ENCODE measurements at regions not wholly inside any gene's neighbourhood (a gene's known extent, or its start where the extent isn't known, plus 50 kb on each side); places are given as distances from the start of the nearest gene placed in this dataset.
"Not testable (repeated sequence)": the region's sequence is repeated elsewhere in the genome, so short reads cannot be mapped to it uniquely, and the experiment has no call there.

DNA sequence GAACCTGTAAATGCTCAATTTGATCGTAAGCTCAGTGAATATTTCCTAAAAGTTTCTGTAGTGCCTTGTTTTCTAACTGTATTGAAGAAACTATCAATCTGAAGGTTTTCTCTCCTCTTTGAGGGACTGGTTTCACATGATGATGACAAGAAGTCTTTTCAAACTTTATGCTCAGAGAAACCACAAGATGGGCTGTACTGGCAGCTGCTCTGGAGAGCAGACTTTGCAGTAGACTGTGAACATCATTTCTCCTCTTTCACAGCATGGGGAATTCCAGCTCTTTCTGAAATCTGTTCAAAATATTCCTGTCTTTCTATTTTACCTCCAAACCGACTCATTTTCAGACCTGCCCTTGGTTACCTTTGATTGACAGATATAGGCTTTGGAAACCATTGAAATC, 194.4 kb downstream of the IZUMO3 start:
- DNase-seq (ENCODE audit: low spot score): no peak

DNA sequence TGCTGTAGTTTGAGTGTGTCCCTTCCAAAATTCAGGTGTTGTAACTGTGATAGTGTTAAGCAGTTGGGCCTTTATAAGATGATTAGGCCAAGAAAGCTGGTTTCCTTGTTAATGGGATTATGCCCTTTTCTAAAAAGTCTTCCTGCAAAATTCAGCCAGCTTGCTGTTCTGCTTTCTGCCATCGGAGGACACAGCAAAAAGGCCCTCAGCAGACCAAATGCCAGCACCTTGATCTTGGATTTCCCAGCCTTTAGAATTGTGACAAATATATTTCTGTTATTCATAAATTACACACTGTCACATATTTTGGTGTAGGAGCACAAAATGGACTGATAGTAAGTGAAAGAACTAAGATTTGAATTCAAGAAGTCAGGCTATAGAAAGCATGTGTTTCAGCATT, 203.2 kb downstream of the IZUMO3 start:
- no peak for DNase-seq (ENCODE audit: low spot score)

DNA sequence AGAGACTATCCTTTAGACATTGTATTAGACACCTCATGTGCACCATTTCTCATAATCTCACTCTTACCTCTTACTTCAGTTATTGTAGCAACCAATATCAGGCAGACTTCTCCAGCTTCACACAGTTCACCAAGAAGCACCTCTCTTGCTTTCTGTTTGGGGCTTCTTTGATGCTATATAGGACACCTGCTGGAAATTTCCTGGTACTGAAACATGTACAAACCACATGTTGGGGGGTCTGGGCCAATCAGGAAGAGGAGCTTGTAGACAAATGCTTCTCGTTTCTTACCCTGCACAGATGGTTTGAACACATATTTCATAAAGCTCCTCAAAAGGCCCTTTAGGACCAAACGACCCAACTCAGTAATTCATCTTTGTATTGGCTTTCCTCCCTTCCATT, 212.1 kb downstream of the IZUMO3 start:
- no peak for DNase-seq (ENCODE audit: low spot score)

DNA sequence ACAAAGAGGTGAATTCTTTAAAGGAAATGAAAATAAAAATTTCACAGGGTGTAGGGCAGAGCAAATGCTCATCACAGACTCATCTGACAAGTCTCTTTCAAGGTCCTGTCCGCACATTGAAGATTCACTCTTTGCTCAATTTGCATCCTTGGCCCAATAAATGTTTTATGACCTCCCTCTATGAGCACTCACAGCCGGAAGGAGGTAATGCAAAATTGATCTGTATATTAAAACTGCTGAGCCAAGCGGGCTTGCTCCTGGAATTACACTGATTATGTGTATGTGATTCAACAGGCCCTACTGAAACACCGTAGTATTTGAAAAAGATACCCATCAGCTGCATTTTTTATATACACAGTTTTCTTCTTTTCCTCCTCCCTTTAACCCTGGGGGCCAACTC, 246.8 kb downstream of the IZUMO3 start:
- DNase-seq (ENCODE audit: low spot score): no peak

DNA sequence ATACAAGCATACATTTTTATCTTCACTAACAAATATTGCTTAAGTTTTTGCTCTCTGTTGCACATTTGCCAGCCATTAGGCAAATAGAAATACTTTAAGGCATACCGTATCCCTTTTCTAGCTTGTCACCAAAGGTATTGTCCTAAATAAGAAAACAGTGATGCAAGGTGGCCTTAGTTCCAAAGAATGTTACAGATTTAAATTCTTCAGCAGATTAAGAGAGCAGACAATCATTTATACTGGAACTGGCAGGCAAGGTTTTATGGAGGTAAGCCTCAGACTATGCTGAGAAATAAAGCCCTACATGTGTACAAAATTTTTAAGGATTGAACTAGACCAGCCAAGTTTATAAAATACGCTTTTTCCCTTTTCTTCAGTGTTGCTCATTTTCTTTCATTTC, 247.8 kb downstream of the IZUMO3 start:
- no peak for DNase-seq (ENCODE audit: low spot score)

DNA sequence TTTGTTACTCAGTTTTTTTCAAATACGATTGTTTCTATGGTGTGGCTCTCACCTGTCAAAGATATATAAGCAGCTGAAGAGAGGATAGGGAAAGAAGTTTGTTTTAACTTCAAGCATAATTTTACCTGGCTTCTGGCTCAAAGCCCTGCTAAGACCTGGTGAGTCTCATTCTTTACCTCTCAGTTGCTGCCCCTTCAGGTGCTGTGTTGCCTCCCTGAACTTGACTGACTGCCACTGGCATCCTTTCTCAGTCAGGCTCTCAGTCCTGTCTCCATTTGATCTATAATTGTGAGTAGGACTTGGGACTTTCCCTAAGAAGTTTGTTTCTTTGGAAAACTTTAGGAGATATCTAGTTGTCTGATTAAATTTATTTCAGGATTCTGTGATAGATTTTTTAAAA, 249.6 kb downstream of the IZUMO3 start:
- no peak for DNase-seq (ENCODE audit: low spot score)

DNA sequence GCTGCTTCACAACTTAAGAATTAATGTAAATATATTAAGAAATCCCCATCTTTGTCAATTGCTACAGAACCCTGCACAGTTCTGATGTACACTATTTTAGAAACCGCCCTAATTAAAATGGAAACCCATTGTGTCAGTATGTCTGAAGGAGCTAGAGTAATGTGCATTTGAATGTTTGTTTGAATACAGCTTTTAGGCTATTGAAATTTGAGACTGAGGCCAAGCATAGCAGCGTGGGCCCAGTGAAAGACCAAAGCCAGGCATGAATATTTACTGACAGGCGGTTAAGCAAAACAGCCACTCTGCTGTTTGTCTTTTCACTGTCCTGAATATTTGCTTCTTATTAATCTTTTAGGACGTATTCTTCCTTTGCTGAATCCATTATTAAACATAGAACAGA, 252.3 kb downstream of the IZUMO3 start:
- no peak for DNase-seq (ENCODE audit: low spot score)

DNA sequence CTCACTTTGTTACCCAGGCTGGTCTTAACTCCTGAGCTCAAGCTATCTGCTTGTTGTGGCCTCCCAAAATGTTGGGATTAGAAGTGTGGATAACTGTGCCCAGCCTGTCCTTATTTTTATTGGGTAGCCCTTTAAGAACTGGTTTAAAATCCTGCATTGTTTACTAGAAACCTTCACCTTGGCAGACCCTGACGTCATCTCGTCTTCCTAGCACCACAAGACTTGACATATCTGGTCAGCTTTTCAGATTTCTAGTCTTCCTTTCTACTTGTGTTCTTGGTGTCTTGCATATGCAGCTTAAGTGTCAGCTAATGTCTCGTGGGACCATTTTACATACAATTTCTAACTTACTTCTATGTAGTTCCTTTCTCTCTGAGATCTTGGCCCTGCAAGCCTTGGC, 258.9 kb downstream of the IZUMO3 start:
- no peak for DNase-seq (ENCODE audit: low spot score)

DNA sequence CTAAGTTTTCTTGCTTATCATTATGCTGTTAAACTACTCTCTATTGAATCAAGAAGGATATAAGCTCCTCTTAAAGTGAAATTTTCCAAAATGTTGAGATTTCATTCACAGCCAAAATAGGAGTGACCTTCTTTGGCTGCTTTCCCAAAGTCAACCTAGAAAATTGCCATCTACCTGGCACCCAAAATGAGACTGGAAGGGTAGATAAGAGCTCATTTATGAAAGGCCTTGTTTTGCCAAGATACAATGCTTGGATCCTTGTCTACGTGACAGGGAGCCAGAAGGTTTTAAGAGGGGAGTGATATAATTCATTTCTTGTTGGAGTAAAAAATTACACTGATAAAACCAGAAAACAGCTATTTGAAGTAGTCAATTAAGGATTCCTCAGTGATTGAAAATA, 287.1 kb downstream of the IZUMO3 start:
- no peak for DNase-seq (ENCODE audit: low spot score)

DNA sequence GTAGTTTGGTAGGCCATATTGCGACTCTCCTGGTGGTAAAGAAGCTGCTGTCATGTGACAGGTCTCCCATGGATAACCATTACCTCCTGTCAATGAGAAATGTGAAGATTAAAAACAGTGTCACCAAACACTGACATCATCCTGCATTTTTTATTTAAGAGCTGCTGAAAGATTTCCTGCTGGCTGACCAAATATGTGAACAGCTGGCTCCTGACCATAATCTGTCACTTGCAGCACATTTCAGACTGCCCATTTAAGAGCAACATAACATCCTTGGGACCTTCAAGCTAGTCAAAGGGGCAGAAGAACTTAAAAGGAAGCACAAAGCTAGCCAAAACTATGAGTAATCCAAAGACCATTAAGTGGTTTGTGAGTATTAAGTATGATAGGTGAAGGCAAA, 288.0 kb downstream of the IZUMO3 start:
- DNase-seq (ENCODE audit: low spot score): peak; percentile 81

DNA sequence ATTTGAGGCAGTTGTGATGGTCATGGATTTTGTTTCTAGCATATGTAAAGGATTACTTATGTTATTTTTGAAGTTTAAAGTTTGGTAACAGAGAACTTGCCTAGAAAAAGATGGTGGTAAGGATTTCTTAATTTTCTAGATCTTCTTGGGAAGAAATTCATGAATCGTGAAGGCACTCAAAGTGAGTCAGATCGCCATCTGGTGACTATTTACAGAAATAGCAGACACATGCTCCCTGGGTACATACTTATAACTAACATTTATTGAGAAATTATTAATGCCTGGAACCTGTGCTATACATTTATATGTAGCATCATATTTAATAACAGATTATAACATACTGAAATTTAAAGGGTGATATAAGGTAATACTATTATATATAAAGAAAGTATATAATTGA, 299.7 kb downstream of the IZUMO3 start:
- DNase-seq (ENCODE audit: low spot score): peak; percentile 46

DNA sequence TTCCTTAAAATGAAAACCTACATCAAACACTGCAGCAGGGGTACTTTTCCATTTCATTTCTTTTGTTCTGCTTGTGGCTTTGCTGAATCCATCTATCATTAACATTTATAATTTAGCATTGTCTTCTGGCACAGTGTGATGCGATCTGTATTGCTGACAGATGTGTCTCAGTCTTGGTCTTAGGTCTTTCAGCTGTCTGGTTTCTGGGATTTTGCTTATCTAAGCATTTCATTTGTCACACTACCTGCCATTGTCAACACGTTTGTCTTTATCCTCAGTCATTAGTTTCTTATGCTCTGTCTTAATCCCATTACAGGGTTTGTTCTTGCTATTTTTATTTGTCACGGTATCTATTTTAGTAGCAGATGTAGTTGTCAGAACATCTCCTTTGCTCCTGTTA, 303.1 kb downstream of the IZUMO3 start:
- DNase-seq (ENCODE audit: low spot score): no peak

DNA sequence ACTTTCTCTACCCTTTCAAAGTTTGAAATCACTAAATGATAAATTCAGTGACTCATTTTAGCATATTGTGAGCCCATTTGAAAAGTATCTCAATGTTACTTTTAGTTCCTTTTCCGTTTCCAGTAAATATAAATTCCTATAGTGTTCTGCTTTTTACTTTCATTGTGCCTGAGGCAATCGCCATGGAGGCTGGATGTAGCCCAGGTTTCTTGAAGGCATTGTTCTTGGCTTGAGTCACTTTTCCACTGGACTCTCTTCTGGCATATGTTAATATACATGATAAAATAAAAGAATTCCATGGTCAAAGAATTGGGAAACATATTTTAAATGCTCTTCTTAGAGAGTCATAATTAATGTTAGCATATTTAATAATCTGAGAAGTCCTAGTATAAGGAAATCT, 327.0 kb downstream of the IZUMO3 start:
- no peak for DNase-seq (ENCODE audit: low spot score)

DNA sequence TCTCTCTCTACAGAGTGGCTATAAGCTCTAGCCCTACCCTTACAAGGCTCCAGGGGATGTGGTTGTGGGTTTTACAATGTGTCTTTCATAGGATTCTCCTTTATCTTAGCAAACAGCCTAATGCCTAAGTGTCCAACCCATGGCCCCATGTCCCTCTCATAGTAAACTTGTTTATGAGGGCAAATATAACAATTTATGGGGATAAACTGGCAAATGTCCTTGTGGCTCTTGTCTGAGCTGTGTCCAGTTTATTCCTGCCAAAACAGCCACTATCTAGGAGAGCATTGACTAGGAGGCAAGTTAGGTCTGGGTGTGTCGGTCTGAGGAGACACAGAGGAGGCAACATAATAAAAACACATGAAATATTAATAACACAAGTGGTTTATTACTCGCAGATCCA, 335.1 kb downstream of the IZUMO3 start:
- DNase-seq (ENCODE audit: low spot score): no peak

DNA sequence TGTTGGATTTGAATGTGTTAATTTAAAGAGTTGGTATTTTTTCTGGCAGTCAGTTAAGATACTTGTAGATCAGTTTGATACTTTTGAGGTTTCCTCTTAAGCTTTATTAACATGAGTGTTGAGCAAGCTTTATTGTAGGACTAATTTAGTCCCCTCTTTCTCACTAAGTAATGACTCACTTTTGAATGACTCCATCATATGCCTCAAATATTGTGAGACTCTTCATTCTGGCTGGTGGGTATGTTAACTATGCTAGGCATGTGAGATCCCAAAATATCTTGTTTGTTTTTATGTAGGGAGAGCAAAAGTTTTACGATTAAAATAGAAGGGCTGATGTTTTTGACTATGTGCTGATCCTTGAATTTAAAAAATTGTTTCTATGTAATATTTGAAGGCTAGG, 355.7 kb downstream of the IZUMO3 start:
- peak; percentile 60 for DNase-seq (ENCODE audit: low spot score)

DNA sequence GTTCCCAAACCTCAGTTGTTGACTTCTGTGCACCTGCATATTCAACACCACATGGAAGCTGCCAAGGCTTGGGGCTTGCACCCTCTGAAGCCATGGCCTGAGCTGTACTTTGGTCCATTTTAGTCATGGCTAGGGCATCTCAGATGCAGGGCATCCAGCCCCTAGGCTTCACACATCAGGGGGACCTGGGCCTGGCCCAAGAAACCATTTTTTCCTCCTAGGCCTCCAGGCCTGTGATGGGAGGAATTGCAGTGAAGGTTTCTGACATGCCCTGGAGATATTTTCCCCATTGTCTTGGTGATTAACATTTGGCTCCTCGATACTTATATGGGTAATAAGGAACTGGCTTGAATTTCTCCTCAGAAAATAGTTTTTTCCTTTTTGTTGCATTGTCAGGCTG, 354.5 kb upstream of the ELAVL2 start:
- DNase-seq (ENCODE audit: low spot score): not testable (repeated sequence)

DNA sequence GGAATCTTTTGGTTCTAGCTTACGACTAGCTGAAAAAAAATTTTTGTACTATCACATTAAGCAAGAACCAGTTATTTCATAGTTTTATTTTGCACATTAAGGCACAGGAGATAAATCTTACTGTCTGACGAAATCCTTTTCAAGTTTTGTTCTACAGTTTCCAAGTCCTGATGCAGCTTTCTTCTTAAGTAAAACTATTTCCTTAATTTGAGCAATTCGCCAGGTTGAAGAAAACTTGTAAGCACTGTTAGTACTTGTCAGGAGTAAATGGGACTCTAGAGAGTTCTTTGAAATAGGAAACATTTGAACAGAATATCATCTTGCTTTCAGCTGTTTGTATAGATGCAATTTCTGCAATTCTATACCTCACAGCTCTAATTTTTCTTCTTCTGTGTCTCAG, 318.8 kb upstream of the ELAVL2 start:
- no peak for DNase-seq (ENCODE audit: low spot score)

DNA sequence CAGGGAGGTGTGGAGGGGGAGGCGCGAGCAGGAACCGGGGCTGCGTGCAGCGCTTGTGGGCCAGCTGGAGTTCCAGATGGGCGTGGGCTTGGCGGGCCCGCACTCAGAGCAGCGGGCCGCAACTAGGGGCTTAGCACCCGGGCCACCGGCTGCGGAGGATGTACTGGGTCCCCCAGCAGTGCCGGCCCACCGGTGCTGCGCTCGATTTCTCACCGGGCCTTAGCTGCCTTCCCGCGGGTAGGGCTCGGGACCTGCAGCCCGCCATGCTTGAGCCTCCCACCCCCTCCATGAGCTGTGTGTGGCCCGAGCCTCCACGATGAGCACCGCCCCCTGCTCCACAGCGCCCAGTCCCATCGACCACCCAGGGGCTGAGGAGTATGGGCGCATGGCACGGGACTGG, 309.0 kb upstream of the ELAVL2 start:
- DNase-seq (ENCODE audit: low spot score): not testable (repeated sequence)

DNA sequence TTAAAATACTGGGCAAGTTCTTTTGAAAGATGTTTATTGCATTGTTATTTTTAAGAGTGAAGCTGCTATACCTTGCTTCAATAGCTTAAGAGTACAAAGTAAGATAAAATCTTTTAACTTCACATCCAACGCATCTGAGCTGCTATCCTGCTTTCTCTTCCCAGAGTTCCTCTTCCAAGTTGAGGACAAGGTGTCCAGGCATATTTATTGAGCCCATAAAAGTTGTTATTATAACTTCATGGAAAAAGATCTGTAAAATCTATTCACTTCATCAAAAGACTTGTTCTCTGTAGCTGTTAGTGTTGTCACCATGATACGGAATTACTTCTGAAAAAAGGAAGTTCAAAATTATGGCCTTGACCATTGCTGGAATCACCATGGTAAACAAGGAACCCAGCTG, 306.2 kb upstream of the ELAVL2 start:
- DNase-seq (ENCODE audit: low spot score): no peak

DNA sequence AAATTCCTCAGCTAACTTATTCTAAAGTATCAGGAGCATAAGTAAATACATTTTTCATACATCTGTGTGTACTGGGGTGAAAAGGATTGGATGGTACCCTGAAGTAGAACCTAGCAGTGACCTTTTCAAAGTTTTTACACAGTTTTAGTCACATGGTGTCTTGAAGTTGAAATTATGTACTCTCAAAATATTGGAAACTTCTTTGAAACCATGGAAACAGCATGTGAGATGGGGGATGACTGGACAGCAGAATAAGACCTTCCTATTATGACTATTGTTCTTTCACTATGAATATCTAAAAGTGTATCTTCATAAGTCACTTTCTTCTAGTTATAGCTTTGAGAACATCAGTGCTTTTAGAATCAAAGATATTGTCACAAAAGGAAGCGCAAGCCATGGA, 301.5 kb upstream of the ELAVL2 start:
- no peak for DNase-seq (ENCODE audit: low spot score)

DNA sequence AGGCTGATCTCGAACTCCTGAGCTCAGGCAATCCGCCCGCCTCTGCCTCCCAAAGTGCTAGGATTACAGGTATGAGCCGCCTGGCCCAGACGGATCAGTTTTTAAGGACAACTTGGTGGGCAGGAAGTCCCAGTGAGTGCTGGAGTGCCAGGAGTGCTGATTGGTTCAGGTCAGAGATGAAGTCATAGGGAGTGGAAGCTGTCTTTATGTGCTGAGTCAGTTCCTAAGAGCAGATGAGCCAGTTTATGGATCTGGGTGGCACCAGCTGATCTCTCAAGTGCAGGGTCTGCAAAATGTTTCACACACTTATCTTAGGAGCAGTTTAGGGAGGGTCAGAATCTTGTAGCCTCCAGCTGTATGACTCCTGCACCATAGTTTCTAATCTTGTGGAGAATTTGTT, 292.1 kb upstream of the ELAVL2 start:
- DNase-seq (ENCODE audit: low spot score): peak; percentile 33

DNA sequence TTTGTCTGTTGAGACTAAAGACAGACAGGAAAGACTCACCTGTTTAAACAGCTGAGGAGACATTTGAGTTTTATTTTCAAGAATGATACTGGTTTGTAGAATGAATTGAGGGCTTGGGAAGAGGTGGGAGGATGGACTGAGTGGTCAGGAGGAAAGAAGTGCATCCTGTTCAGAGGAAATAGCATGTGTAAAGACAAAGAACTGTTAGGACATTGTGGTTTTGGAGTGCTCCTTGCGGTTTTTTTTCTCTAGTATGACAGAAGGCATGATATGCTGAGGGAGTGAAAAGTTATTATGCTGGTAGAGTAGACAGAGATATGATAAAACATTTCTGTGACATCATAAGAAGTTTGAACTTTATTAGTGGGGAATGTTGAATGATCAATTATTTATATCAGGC, 270.7 kb upstream of the ELAVL2 start:
- peak; percentile 54 for DNase-seq (ENCODE audit: low spot score)

DNA sequence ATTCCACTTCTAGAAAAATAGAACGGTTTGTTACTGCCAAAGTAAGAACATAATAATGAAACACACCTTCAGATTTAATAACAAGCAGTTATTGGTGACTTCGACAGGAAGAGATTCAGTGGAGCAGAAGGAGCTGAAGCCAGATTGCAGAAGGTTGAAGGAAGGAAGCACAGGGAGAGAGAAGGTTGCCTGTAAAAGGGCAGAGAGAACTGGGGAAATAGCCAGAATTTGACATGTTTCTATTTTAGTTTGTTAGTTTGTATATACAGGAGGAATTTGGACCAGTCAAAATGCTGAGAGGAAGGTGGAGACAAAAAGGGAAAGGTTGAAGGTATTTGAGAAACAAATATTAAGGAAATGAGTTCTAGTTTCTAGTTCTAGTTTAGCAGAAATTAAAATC, 269.2 kb upstream of the ELAVL2 start:
- DNase-seq (ENCODE audit: low spot score): no peak

DNA sequence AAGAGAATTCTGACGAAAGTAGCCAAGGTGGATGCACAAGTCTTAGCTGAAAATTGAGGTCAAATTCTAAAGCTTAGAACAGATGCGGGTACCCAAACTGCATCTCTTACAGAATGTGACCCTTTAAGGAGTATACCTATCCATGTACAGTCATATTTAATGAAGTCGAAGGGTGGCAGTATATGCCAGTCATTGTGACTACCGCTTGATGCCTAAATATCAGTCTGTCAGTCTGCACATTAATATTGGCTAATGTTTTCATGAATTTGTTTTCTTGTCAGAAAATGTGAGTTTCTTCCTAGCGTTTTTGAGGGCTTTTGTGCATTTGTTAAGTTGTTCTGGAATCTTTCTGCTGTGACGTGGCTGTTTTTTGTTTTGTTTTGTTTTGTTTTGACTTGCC, 264.5 kb upstream of the ELAVL2 start:
- DNase-seq (ENCODE audit: low spot score): no peak

DNA sequence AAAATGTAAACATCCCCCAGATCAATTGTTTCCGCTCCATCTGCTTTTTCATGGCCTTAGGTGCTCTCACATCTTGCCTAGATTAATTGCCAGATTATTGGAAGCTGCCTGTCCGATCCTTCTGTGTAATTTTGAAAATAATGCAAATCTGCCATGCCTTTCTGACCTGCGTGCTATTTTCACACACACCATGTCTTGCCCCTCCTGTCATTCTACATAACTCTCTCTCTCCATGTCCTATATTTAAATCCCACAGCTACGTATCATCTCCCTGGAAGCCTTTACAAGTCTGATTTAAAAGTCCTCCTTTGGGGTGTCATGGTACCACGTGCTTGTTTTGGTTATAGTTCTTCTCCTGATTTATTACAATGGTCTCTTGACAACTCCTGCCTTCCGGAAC, 247.6 kb upstream of the ELAVL2 start:
- DNase-seq (ENCODE audit: low spot score): no peak
